NCI-H146 (cell line): ENCODE measurements at regions not wholly inside any gene's neighbourhood (a gene's known extent, or its start where the extent isn't known, plus 50 kb on each side); places are given as distances from the start of the nearest gene placed in this dataset.

ENCODE experiments used
- DNase-seq: peaks from one replicate; lab custom pipeline; 2025; lab: John Stamatoyannopoulos, UW

DNA sequence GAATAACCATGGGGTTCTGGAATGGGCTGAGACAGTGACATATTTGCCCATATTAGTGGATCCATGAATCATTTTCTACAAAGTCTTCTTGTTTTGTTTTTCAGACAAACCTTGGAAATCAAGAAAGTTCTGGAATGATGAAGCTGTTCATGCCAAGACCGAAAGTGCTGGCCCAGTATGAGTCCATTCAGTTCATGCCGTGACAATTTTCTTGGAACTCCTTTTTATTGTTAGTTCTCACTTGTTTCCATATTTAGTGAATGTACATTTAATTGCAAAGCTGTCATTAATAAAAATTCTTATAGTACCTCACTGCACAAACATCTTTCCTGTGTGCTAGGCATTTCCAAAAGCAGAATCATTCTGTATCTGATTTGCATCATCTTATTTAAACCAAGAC lies 100.6 kb upstream of the KCNJ15 start:
- DNase-seq = no peak

- DNase-seq = peak; percentile 49
These were observed 97.4 kb upstream of the KCNJ15 start for GRCh38 chr21:38159355-38159754.

GRCh38 chr21:38165466-38166172 lies 91.2 kb upstream of the KCNJ15 start:
- no peak for DNase-seq

DNA sequence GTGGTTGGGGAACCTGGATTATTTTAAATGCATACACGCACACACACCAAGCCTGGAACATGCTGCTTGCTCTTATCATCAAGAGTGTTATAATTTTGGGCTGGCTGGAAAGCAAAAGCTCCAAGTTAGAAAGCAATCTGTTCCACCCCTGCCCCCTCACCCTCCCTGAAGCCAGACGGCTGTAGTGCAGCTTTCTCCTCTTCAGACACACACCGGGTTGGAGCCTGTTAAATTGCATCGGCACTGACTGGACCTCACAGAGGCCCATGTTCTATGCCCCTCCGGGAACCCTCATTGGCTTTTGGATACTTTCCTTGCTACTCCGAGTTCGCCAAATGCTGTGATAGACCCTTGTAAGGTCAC lies 90.6 kb upstream of the KCNJ15 start:
- DNase-seq = no peak

GRCh38 chr21:38167345-38167744 lies 89.4 kb upstream of the KCNJ15 start:
- DNase-seq = no peak

- no peak for DNase-seq
These were observed 86.5 kb upstream of the KCNJ15 start for GRCh38 chr21:38170283-38170682.

DNA sequence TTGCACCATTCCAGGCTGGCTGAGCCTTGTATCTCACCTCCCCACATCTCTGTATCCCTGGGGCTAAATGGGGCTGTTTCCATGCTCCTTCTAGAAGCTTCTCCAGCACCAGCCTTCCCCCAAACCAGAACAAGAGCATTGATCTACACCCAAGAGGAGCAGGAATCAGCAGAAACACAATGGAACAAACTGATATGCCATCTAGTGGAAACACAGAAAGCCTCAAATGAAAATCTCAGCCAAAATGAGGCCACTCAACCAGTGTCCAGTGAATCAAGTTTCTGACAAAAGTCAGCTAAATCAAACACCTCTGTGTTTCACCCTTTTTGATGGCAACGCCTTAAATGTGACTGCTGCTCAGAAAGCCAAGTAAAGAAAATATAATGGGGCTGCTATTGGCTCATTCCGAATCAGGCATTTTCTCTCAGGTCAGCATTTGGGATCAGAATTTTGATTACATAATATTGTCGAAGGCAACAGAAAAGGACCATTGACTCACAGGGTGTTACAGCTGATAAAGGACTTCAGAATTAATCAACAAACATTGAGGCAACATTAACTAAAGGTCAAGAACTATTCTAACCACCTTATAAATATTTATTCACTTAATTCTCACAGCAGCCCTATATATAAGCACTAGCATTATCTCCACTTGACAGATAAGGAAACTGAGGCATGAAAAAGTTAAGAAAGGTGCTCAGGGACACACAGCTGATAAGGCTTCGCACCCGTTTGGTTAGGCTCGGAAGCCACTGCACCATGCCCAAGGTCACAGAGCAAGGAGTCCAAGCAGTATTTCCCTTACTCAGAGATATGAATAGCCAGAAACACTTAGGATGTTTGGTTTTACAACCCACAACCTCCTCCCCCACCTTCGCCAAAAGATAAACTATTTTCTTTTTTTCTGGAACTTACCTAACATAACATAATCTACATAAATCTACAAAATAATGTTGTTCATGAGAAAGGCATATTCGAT lies 85.8 kb upstream of the KCNJ15 start:
- no peak for DNase-seq

- DNase-seq = no peak
These were observed 85.0 kb upstream of the KCNJ15 start for GRCh38 chr21:38171723-38172344.

DNA sequence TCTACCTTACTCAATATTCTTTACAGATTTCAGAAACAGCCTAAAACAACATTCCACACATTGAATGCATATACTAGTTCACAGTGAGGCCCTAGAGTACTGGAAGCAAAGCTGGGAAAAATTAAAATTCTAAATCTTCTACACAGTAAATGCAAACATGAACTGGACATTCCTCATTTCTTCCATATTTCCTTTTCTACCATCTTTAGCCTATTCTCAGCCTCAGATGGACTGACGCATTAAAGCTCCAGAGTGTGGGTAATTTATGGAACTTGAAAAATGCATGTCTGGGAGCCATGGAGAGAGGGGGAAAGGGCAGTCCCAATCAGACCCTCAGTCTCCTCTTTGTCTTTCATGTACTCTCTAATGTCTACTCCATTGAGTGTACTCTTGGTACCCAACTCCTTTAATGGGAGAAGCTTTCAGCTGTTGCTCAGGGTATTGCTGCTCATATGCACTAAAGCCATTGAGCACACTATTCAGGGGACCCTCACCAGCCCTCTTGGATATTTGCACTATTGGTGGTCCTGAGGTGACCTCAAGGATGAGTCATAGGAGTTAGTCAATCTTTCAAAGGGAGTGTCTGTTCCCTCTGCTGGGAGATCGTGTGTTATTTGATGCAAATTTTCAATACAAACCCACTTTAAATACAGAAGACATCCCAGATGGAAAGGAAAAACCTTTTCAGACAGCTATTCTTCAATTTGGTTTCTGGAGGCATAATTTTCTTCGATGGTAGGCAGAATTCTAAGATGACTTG lies 83.3 kb upstream of the KCNJ15 start:
- no peak for DNase-seq

DNA sequence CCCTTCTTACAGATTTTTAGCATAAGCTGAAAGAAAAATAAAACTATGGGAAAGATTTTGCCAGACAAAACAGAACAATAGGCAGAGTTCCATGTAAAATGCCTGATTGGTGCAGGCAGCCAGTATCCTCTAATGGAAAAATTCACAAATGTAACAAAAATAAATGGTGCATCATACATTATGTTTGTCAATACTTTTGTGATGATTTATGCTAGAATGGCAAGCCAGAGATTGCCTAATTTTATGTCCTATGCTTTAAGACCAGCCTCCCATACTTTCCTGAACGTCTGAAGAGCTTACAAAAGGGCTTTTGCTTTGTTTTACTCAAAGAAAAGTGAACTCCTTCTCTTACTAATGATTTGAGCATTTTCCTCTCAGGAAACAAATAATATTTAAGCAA lies 81.5 kb upstream of the KCNJ15 start:
- no peak for DNase-seq

DNA sequence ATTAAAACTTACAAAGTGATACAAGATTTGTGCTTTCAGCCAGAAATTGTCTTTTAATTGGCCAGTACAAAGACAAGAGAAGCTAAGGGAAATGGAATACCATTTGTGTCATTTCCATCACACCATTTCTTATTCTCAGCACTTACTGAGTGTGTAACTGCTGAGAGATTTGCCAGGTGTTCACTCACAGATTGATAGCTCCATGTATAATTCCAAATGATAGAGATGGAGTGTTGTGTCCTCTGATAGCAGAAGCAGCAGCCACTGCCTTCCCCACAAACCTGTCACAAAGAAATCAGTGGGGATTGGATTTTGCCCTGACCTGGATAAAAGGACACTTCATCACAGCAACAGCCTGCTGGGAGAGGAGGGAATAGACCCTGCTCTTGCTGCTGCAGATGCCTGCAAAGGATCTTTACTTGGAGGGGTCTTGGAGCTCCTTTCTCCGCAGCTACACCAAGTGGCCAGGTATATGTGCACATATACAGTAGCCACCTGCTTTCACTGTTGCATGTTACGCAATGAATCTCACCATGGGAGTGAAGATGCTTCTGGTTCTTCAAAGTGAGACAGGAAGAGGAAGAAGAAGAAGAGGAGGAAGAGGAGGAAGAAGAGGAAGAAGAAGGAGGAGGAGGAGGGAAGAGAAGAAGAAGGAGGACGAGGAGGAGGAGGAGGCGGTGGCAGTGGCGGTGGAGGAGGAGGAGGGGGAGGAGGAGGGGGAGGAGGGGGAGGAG lies 78.7 kb upstream of the KCNJ15 start:
- DNase-seq = no peak

DNA sequence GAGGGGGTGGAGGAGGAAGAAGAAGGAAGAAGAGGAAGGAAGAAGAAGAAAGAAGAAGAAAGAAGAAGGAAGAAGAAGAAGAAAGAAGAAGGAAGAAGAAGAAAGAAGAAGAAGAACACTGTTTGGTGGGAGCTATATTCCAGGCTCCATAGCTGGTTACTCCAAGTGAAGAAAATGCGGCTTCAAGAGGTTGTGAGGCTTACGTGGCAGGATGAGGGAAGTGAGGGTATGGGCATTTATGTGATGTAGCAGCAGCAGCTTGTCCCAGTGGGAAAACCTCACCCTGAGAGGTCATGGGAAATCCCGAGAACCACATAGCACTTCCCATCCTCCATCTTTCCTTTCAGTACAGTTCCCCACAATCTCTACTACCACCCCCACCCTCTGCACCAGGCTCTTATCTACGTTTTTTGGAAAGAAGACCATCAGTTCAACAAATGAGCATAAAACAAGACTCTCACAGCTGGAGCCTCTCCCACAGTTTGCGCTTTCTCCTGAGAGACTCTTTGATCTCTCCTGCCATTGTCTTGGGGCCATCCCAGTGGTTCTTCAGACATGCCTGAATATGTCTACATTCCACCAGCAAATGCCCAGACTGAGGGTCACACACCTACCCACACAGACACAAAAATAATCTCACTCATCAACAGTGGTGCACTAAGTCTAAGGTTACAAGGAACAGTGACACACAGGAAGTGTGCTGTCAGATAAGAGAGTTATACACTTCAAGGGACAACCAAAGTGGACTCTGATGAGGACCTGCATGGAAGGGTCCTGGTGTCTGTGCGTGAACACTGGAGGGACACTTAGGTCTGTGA lies 77.9 kb upstream of the KCNJ15 start:
- no peak for DNase-seq

- DNase-seq = no peak
These were observed 77.3 kb upstream of the KCNJ15 start for GRCh38 chr21:38179511-38179910.

- DNase-seq = no peak
These were observed 75.7 kb upstream of the KCNJ15 start for GRCh38 chr21:38181096-38181495.

- DNase-seq = no peak
These were observed 74.3 kb upstream of the KCNJ15 start for GRCh38 chr21:38182370-38182985.

GRCh38 chr21:38183961-38184360 lies 72.8 kb upstream of the KCNJ15 start:
- DNase-seq = no peak

DNA sequence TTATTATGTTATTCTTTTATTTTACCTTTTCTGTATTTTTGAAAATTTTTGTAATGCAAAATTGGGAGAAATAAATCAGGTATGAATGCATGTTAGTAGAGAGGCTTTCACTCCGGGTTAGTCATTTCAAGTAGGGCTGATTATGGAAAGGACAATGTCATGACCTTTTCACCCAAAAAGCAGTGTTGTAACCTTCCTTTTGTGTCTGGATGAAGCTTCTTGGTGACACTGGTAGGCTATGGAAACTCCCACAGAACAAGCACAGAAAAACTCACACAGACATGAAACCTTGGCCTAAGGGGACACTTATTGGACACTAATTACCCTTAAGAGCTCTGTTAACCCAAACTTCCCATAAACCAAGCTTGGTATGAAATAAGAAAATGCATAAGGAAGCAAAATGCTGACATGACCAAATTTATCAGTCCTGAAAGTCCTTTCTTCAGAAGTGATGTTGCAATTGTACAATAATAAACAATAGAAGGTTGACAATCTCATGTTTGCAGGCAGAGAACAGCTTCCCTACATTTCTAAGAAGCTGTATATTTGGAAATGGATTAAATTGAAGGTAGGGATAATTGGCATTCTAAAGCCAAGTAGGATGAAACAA lies 70.0 kb upstream of the KCNJ15 start:
- no peak for DNase-seq

GRCh38 chr21:38188037-38188436 lies 68.8 kb upstream of the KCNJ15 start:
- no peak for DNase-seq

DNA sequence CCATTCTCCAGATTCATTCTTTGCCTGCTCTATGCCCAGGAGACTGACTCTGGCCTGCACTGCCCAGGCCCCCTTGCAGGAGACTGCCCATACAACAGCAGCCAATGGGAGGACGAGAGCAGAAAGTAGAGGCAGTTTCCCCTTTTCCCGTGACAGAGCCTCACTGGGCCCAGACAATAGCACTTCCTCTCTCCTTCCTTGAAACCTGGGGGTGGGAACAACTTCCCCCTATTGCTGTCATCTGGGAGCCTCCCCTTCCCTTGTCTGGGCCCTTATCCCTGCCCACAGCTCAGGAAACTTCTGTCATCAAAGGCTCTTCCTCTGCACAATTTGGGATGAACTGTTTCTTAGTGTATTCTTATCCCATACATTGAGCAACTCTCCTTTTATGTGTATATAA lies 60.8 kb upstream of the KCNJ15 start:
- no peak for DNase-seq

DNA sequence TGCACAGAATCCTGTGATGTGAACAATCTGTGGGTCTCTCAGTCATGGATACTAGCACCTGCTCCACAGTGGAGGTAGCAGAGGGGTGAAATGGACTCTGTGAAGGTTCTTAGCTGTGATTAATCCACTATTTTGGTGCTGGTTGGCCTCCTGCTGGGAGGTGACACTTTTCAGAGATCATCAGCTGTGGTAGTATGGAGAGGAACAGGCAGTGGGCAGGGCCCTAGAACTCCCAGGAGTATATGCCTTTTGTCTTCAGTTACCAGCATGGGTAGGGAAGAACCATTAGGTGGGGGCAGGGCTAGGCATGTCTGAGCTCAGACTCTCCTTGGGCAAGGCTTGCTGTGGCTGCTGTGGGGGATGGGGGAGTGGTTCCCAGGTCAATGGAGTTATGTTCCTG lies 54.0 kb upstream of the KCNJ15 start:
- no peak for DNase-seq
